Panc1 (cell line): ENCODE measurements at regions not wholly inside any gene's neighbourhood (a gene's known extent, or its start where the extent isn't known, plus 50 kb on each side); places are given as distances from the start of the nearest gene placed in this dataset.

ENCODE experiments used
- ATAC-seq: fragments of 200-7000 bp; cut with Tn5 transposase; 2 replicates; pipeline ENCODE4 v1.9.1; 2020; ENCODE audit warnings: mild to moderate bottlenecking, moderate library complexity
- BruUV-seq: library from RNA; stranded (reverse); fragments of 400-500 nt; replicated peaks from 2 replicates; lab custom pipeline; 2021; lab: Mats Ljungman, UMichigan
- CTCF ChIA-PET: fragments of 300-600 bp; sonication (Branson Sonifier 250); formaldehyde crosslinking; loops from one replicate; lab custom pipeline; 2022; ENCODE audit warnings: antibody characterized with exemption; lab: Charles Lee
- POLR2A ChIA-PET: fragments of 300-600 bp; sonication (Branson Sonifier 250); formaldehyde crosslinking; loops from one replicate; lab custom pipeline; 2022; ENCODE audit warnings: antibody characterized with exemption; lab: Charles Lee
- DNase-seq: peaks from one replicate; pipeline ENCODE4 v3.0.0-alpha.2; 2010; ENCODE audit warnings: low read depth, low spot score
- H3K27ac ChIP-seq: 2 replicates; pipeline ENCODE4 v1.5.1; 2011; ENCODE audit warnings: mild to moderate bottlenecking, low read length, inconsistent platforms
- H3K27me3 ChIP-seq: fragments of 200-500 bp; sonication (Bioruptor generic); 2 replicates; pipeline ENCODE4 v1.6.0; 2014; ENCODE audit warnings: low read length, inconsistent platforms; ENCODE audit not compliant: control insufficient read depth, insufficient read depth
- H3K36me3 ChIP-seq: fragments of 200-500 bp; sonication (Bioruptor generic); 2 replicates; pipeline ENCODE4 v1.5.1; 2014; ENCODE audit warnings: inconsistent platforms, mild to moderate bottlenecking, low read length, moderate library complexity; ENCODE audit not compliant: control insufficient read depth, insufficient read depth
- H3K4me1 ChIP-seq: 2 replicates; pipeline ENCODE4 v1.5.1; 2011; ENCODE audit warnings: inconsistent platforms, mild to moderate bottlenecking, low read length, moderate library complexity; ENCODE audit not compliant: control insufficient read depth, insufficient read depth
- H3K4me3 ChIP-seq, 2 experiments: 2 replicates each; pipeline ENCODE4 v1.5.1; 2011 to 2012; ENCODE audit warnings: low read depth in 2 of 2, low read length in 2 of 2, mild to moderate bottlenecking in 2 of 2, inconsistent platforms in 1 of 2, moderate library complexity in 1 of 2
- H3K9me3 ChIP-seq: fragments of 200-500 bp; sonication (Bioruptor generic); 2 replicates; pipeline ENCODE4 v1.5.1; 2014; ENCODE audit warnings: low read depth, mild to moderate bottlenecking, inconsistent platforms, low read length, moderate library complexity; ENCODE audit not compliant: control insufficient read depth, insufficient read depth
- CTCF ChIP-seq: fragments of 450-650 bp; IDR thresholded peaks from 2 replicates; pipeline ENCODE4 v1.5.1; 2017; ENCODE audit warnings: mild to moderate bottlenecking
- POLR2AphosphoS5 ChIP-seq: IDR thresholded peaks from 2 replicates; pipeline ENCODE4 v1.6.1; 2012; ENCODE audit warnings: mild to moderate bottlenecking, low read depth, low read length, moderate library complexity
- REST ChIP-seq, 2 experiments: IDR thresholded peaks; 2 replicates each; pipeline ENCODE4 v1.6.1; 2011 to 2012; ENCODE audit warnings: low read depth in 2 of 2, control low read depth in 1 of 2, low read length in 1 of 2, mild to moderate bottlenecking in 1 of 2, moderate library complexity in 1 of 2; ENCODE audit not compliant: insufficient read depth in 1 of 2
- SIN3A ChIP-seq: IDR thresholded peaks from 2 replicates; pipeline ENCODE4 v1.6.1; 2012; ENCODE audit warnings: low read depth, mild to moderate bottlenecking, low read length, moderate library complexity, borderline replicate concordance; ENCODE audit not compliant: insufficient read depth
- TCF7L2 ChIP-seq: IDR thresholded peaks from 2 replicates; pipeline ENCODE4 v1.6.1; 2011; ENCODE audit warnings: mild to moderate bottlenecking, low read depth, low read length, inconsistent platforms
- in situ Hi-C: cut with HindIII; loops from 2 replicates; pipeline ENCODE4 v1.10.0; 2016; ENCODE audit warnings: low sequenced_read_pairs, low pct_unique_long_range_greater_than_20kb
- intact Hi-C: fragments of 100-400 bp; cut with micrococcal nuclease; formaldehyde crosslinking; loops from one replicate; pipeline ENCODE4 v1.10.0; 2022; ENCODE audit not compliant: unreplicated experiment

GRCh38 chr5:167064198-167064776 is 1227.2 kb upstream of the WWC1 start:
- H3K9me3 ChIP-seq = no peaks in the 10 kb centered on the region
- in situ Hi-C loops (no loop called here), intact Hi-C loops (no loop called here)
- DNase-seq = no peak
- TF ChIP-seq POLR2AphosphoS5 (no peak), SIN3A (no peak), TCF7L2 (no peak), REST (IDR thresholded peaks at IDR 0.05; ENCODE audit: insufficient read depth in 1 of 2, low read depth in 2 of 2, low read length in 1 of 2) (no peak), CTCF (no peak)
- no peak overlapping the region for H3K4me3 ChIP-seq
- no TSS peak for BruUV-seq
- H3K27me3 ChIP-seq = no peaks in the 10 kb centered on the region
- H3K4me1 ChIP-seq = no peaks in the 10 kb centered on the region
- ATAC-seq = no peak
- CTCF ChIA-PET = no interaction called here
- no peak overlapping the region for H3K27ac ChIP-seq
- H3K36me3 ChIP-seq = no peaks in the 10 kb centered on the region
- POLR2A ChIA-PET = no interaction called here

- DNase-seq = no peak
- CTCF ChIA-PET = no interaction called here
- Histone ChIP-seq H3K27me3 (no peaks in the 10 kb centered on the region), H3K4me3 (no peak overlapping the region), H3K4me1 (no peaks in the 10 kb centered on the region), H3K9me3 (no peaks in the 10 kb centered on the region), H3K36me3 (no peaks in the 10 kb centered on the region), H3K27ac (no peak overlapping the region)
- in situ Hi-C loops = no loop called here
- no TSS peak for BruUV-seq
- no peak for TF ChIP-seq POLR2AphosphoS5
- TF ChIP-seq SIN3A = no peak
- no peak for TF ChIP-seq CTCF
- no peak for TF ChIP-seq REST (IDR thresholded peaks at IDR 0.05; ENCODE audit: insufficient read depth in 1 of 2, low read depth in 2 of 2, low read length in 1 of 2)
- no peak for TF ChIP-seq TCF7L2
- no peak for ATAC-seq
- intact Hi-C loops = no loop called here
- POLR2A ChIA-PET = no interaction called here
Observed at GRCh38 chr5:167065794-167066193, 1225.7 kb upstream of the WWC1 start.
